A673 (cell line): ENCODE measurements at regions not wholly inside any gene's neighbourhood (a gene's known extent, or its start where the extent isn't known, plus 50 kb on each side); places are given as distances from the start of the nearest gene placed in this dataset.

ENCODE experiments used
- CTCF ChIP-seq: fragments of 300-800, 200-600 bp; sonication (generic); conservative IDR thresholded peaks from 2 replicates; pipeline ENCODE4 v1.5.1; 2017; ENCODE audit warnings: low read depth, mild to moderate bottlenecking, antibody characterized with exemption, low read length, moderate library complexity, mixed read lengths
- EZH2 ChIP-seq: fragments of 200-600 bp; sonication (generic); IDR thresholded peaks from 2 replicates; pipeline ENCODE4 v1.6.1; 2017; ENCODE audit warnings: borderline replicate concordance, low read depth, mild to moderate bottlenecking, mixed read lengths, antibody characterized with exemption, low read length; ENCODE audit not compliant: poor library complexity, severe bottlenecking

- no peak for TF ChIP-seq EZH2
- TF ChIP-seq CTCF: no peak
Measured at GRCh38 chr5:44993286-44993685, 184.5 kb downstream of the MRPS30 start.
